Ishikawa (cell line): ENCODE measurements at regions not wholly inside any gene's neighbourhood (a gene's known extent, or its start where the extent isn't known, plus 50 kb on each side); places are given as distances from the start of the nearest gene placed in this dataset.

Experiments used
- CEBPB ChIP-seq: IDR thresholded peaks from 2 replicates; pipeline ENCODE4 v1.6.1; 2012
- EP300 ChIP-seq: IDR thresholded peaks from 2 replicates; pipeline ENCODE4 v1.6.1; 2012; ENCODE audit warnings: borderline replicate concordance
- RAD21 ChIP-seq: IDR thresholded peaks from 2 replicates; pipeline ENCODE4 v1.6.1; 2012; ENCODE audit warnings: low read depth
- REST ChIP-seq: IDR thresholded peaks from 2 replicates; pipeline ENCODE4 v1.6.1; 2012; ENCODE audit warnings: low read depth, mild to moderate bottlenecking
- ZBTB7A ChIP-seq: IDR thresholded peaks from 2 replicates; pipeline ENCODE4 v1.6.1; 2012; ENCODE audit warnings: low read depth

- TF ChIP-seq RAD21 = no peak
- TF ChIP-seq EP300 = no peak
- TF ChIP-seq REST = no peak
- no peak for TF ChIP-seq CEBPB
- TF ChIP-seq ZBTB7A = no peak
These were observed 387.5 kb upstream of the SOX11 start for GRCh38 chr2:5304640-5305039.
